ENCODE measurements at regions not wholly inside any gene's neighbourhood (a gene's known extent, or its start where the extent isn't known, plus 50 kb on each side); places are given as distances from the start of the nearest gene placed in this dataset.

- H3K27me3 ChIP-seq (ENCODE audit: control insufficient read depth in 2 of 2, insufficient read depth in 2 of 2, low read length in 2 of 2), result peaks cover 0 to 8% of the 10 kb centered on the region in 2 experiments; a peak in 1 of 5 replicates
- no peaks in the 10 kb centered on the region for H3K4me1 ChIP-seq (replicated peaks in 1 of 2; ENCODE audit: control insufficient read depth in 2 of 2, insufficient read depth in 2 of 2, low read length in 2 of 2)
- BruUV-seq (replicated peaks), result no TSS peak
- no peaks in the 10 kb centered on the region for H3K9me3 ChIP-seq (replicated peaks; ENCODE audit: control insufficient read depth, insufficient read depth, low read depth, low read length)
- POLR2A ChIA-PET, result no interaction called here
- no peak overlapping the region for H3K4me3 ChIP-seq
- no peak overlapping the region for H3K9ac ChIP-seq (ENCODE audit: insufficient read depth in 1 of 2, low read depth in 2 of 2, low read length in 2 of 2)
- no peak overlapping the region for H2AFZ ChIP-seq (ENCODE audit: low read depth, low read length)
- H3K9me1 ChIP-seq (ENCODE audit: control insufficient read depth, insufficient read depth, low read length), result no peaks in the 10 kb centered on the region
- FAIRE-seq (no peak), DNase-seq (ENCODE audit: extremely low read depth in 1 of 4, low spot score in 3 of 4) (no peak), ATAC-seq (no peak)
- H3K4me2 ChIP-seq (ENCODE audit: insufficient read depth, low read length), result no peak overlapping the region
- H3K79me2 ChIP-seq (ENCODE audit: control insufficient read depth, insufficient read depth, low read length), result no peaks in the 10 kb centered on the region
- intact Hi-C loops (cut with micrococcal nuclease) (no loop called here), in situ Hi-C loops (cut with MboI) (no loop called here)
- H3K27ac ChIP-seq (ENCODE audit: extremely low read depth, low read depth, low read length), result no peak overlapping the region
- no peaks in the 10 kb centered on the region for H3K36me3 ChIP-seq (ENCODE audit: control insufficient read depth, insufficient read depth, low read length)
- no peak for TF ChIP-seq ETV6 (IDR thresholded peaks at IDR 0.05; ENCODE audit: borderline replicate concordance in 1 of 2, low read depth in 2 of 2, low read length in 1 of 2)
- no peak for TF ChIP-seq ETV6 (CRISPR knock-in tag; IDR thresholded peaks at IDR 0.05; ENCODE audit: borderline replicate concordance)
- TF ChIP-seq FOSL1 (tag; conservative IDR thresholded peaks at IDR 0.05), result no peak
- no peak for TF ChIP-seq CXXC5 (CRISPR knock-in tag; IDR thresholded peaks at IDR 0.05)
- TF ChIP-seq SRF (CRISPR knock-in tag; IDR thresholded peaks at IDR 0.05), result no peak
- TF ChIP-seq MEF2D (tag; conservative IDR thresholded peaks at IDR 0.05; ENCODE audit: low read depth), result no peak
- TF ChIP-seq RNF2 (IDR thresholded peaks at IDR 0.05), result no peak
- TF ChIP-seq ZNF384 (IDR thresholded peaks at IDR 0.05; ENCODE audit: low read depth, low read length), result no peak
- no peak for TF ChIP-seq ZC3H8 (IDR thresholded peaks at IDR 0.05)
- TF ChIP-seq EP300 (IDR thresholded peaks at IDR 0.05; ENCODE audit: low read length), result no peak
- no peak for TF ChIP-seq MAFK (IDR thresholded peaks at IDR 0.05; ENCODE audit: low read length)
- TF ChIP-seq NCOA4 (IDR thresholded peaks at IDR 0.05; ENCODE audit: partially characterized antibody), result no peak
- TF ChIP-seq ZNF57 (CRISPR knock-in tag; IDR thresholded peaks at IDR 0.05), result no peak
- no peak for TF ChIP-seq NFE2 (IDR thresholded peaks at IDR 0.05; ENCODE audit: low read depth)
- no peak for TF ChIP-seq ZNF830 (CRISPR knock-in tag; IDR thresholded peaks at IDR 0.05)
- TF ChIP-seq ZNF586 (CRISPR knock-in tag; conservative IDR thresholded peaks at IDR 0.05), result no peak
- no peaks in the 10 kb centered on the region for H4K20me1 ChIP-seq (replicated peaks; ENCODE audit: control insufficient read depth, insufficient read depth, low read length)
- CTCF ChIA-PET (ENCODE audit: low intra/inter-chr PET ratio), result no interaction called here
- 0% methylated on average over 8 of the region's 11 CpGs for WGBS (ENCODE audit: insufficient coverage, low coverage, missing lambda C conversion rate)
Observed at GRCh38 chr14:104321802-104322130, 183.4 kb downstream of the KIF26A start.

All from K562 (cell line).